GM21423 (cell line): ENCODE measurements at regions not wholly inside any gene's neighbourhood (a gene's known extent, or its start where the extent isn't known, plus 50 kb on each side); places are given as distances from the start of the nearest gene placed in this dataset.
"Not testable (repeated sequence)": the region's sequence is repeated elsewhere in the genome, so short reads cannot be mapped to it uniquely, and the experiment has no call there.

Source experiments
- ATAC-seq: cut with Tn5 transposase; IDR thresholded peaks from one replicate; pipeline ENCODE4 v1.9.1; 2021; ENCODE audit warnings: mild to moderate bottlenecking, moderate library complexity; ENCODE audit not compliant: unreplicated experiment

- ATAC-seq, result no peak
Measured at GRCh38 chr5:36778336-36778735, 98.2 kb upstream of the NIPBL start.

DNA sequence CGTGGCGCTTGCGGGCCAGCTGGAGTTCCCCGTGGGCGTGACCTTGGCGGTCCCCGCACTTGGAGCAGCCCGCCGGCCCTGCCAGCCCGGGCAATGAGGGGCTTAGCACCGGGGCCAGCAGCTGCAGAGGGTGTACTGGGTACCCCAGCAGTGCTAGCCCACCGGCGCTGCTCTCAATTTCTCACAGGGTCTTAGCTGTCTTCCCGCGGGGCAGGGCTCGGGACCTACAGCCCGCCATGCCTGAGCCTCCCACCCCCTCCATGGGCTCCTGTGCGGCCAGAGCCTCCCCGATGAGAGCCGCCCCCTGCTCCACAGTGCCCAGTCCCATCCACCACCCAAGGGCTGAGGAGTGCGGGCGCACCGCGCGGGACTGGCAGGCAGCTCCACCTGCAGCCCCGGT is 94.0 kb upstream of the NIPBL start:
- not testable (repeated sequence) for ATAC-seq

GRCh38 chr5:36786448-36787012 is 90.0 kb upstream of the NIPBL start:
- no peak for ATAC-seq

DNA sequence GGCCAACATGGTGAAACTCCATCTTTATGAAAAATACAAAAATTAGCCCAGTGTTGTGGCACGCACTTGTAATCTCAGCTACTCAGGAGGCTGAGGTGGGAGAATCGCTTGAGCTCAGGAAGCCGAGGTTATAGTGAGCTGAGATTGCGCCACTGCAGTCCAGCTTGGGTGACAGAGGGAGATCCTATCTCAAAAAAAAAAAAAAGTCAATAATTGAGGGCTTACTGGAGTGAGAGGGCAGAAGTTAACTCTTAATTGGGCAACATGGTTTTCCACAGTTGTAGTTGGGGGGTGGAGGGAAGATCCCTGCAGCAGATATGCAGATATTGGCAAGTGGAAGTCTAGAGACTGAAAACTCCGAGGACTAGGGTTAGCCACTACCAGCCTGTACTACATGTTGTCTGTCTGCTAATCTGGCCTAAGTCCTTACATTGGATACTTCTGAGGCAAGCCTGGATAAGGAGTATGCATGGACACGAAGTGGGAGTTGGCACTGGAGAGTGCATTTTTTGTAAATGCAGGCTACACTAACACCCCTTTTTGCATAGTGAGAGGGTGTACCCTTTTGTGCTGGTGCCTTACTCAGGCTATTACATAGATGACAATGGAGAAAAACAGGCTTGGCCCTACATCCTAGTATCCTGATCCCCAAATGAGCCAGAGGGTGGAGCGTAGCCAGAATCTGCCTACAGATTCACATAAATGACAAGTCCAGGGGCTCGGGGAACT is 89.0 kb upstream of the NIPBL start:
- ATAC-seq, result no peak

DNA sequence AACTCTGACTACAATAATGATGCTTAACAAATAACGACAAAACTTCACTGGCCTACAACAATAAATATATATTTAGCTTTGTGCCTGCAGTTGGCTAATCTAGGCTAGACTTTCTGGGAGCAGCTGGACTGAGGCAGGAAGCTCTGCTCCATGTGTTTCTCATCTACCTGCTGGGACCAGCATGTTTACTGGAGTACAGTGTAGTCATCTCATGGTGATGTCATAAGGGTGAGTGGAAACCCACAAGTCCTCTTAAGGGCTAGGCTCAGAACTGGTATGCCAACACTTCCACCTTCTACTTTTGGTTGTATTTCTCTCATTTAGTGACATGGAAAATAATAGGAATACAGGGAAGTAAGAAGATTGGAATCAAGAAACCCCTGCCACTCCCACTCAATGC is 85.7 kb upstream of the NIPBL start:
- no peak for ATAC-seq

DNA sequence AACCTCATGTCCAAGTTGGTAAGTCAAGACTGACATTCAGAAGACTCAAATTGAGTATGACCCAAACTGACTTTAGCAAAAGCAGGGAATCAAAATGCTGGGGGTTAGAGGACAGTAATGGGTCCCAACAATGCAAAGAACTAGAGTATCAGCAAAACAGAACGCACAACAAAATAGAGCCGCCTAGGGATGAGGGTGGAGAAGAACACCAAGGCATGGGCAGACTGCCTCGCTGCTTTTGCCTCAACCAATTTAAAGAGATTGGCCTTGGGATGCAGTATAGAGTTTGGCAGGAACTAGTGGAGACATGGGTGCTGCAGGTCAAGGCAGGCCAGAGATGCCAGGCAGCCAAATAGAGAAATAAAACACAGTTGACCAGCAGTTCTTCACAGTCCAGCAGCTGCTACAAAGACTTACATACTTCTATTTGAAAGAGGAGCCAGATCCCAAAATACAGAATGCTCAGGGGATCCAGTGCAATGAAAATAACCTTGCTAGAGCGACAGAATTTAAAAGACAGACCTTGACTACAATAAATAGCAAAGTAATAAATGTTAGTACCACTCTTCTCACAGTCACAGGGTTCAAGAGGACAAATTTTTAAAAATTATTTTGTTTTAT is 83.9 kb upstream of the NIPBL start:
- ATAC-seq, result no peak

DNA sequence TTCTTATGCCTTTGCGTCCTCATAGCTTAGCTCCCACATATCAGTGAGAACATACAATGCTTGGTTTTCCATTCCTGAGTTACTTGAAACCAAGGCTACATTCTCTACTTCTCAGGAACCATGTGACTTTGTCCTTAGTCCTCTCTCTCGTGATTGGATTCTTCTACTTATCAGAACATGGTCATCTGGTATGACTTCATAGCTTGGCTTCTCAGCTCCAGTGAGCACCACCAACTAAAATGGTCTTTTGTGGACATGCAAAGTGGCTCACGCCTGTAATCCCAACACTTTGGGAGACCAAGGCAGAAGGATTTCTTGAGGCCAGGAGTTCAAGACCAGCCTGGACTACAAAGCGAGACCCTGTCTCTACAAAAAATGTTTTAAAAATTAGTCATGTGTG is 81.2 kb upstream of the NIPBL start:
- no peak for ATAC-seq

DNA sequence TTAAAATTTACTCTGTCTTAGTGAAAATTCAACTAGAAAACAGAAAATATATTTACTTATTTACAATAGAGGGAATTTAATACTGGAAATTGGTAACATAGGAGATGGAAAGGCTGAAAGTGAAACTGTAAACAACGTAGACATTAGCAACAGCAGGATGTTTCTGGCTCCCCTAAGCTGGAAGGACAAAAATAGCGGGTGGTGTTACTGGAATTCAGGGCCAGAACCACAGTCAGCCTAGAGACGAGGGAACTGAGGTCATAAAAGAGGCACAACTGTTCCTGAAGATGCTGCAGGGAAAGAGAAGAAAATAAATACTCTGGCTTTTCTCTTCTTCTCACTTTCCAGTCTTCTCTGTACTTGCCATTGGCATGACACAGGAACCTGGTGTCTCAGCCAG is 80.4 kb upstream of the NIPBL start:
- no peak for ATAC-seq

GRCh38 chr5:36801523-36801922 is 75.0 kb upstream of the NIPBL start:
- ATAC-seq, result no peak

- ATAC-seq, result no peak
Measured at GRCh38 chr5:36802187-36802586, 74.4 kb upstream of the NIPBL start.

- ATAC-seq, result not testable (repeated sequence)
Measured at GRCh38 chr5:36813249-36813648, 63.3 kb upstream of the NIPBL start.

- no peak for ATAC-seq
Measured at GRCh38 chr5:36815871-36816270, 60.7 kb upstream of the NIPBL start.

DNA sequence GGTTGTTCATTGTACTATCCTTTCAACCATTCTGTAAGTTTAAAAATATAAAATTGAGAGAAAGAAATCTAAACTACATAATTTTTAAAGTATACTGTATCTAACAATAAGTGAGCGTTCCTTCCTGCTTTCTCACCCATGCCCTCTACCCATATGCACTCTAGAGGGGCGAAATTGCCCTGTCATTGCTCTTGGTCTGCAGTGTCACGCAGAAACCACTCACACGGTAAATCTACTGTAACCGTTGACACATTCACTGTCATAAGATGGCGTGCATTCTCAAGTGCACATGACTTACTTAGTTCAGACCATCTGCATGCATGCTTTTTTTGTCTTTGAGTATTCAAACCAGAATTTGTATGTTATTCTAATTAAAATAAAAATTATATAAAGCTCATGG is 55.7 kb upstream of the NIPBL start:
- ATAC-seq, result no peak

DNA sequence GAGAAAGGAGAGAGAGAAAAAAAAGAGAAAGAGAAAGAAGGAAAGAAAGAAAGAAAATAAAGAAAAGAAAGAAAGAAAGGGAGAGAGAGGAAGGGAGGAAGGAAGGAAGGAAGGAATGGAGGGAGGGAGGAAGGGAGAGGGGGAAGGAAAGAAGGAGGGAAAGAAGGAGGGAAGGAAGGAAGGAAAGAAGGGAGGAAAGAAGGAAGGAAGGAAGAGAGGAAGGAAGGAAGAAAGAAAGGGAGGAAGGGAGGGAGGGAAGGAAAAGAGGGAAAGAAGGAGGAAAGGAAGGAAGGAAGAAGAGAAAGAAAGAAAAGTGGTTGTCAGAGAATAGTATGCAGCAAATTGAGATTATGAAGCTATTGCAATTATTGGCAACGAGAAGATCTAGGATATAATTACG is 49.9 kb upstream of the NIPBL start:
- no peak for ATAC-seq
